CD4-positive, alpha-beta T cell (primary cell): ENCODE measurements at regions not wholly inside any gene's neighbourhood (a gene's known extent, or its start where the extent isn't known, plus 50 kb on each side); places are given as distances from the start of the nearest gene placed in this dataset.

Experiments used
- ATAC-seq: fragments of 200-7000 bp; cut with Tn5 transposase; one replicate; pipeline ENCODE4 v1.10.0; 2022; ENCODE audit warnings: mild to moderate bottlenecking; ENCODE audit not compliant: poor library complexity
- CTCF ChIA-PET: fragments of 350-600 bp; sonication (Branson Sonifier 250); formaldehyde crosslinking; loops from one replicate; lab custom pipeline; 2021; ENCODE audit warnings: antibody characterized with exemption, inconsistent platforms; lab: Charles Lee
- POLR2A ChIA-PET: fragments of 350-600 bp; sonication (Branson Sonifier 250); formaldehyde crosslinking; loops from one replicate; lab custom pipeline; 2021; ENCODE audit warnings: antibody characterized with exemption, inconsistent platforms; lab: Charles Lee
- DNase-seq, 14 experiments: peaks; one replicate each; pipeline ENCODE4 v3.0.0-alpha.2; 2013 to 2020; ENCODE audit warnings: mixed read lengths in 2 of 14
- H3K27ac ChIP-seq, 2 donors: one replicate each; pipeline versions ENCODE4 v1.5.1 to v1.7.0; 2013; ENCODE audit warnings: low read length in 2 of 2, low read depth in 1 of 2, mild to moderate bottlenecking in 1 of 2
- H3K27me3 ChIP-seq, 2 experiments: 1 replicate in 1 of 2; 2 replicates in 1 of 2; pipeline versions ENCODE4 v1.6.1 to v1.7.0; 2013; ENCODE audit warnings: low read length in 2 of 2, control low read depth in 1 of 2, mild to moderate bottlenecking in 1 of 2, moderate library complexity in 1 of 2; ENCODE audit not compliant: insufficient read depth in 2 of 2, control insufficient read depth in 1 of 2
- H3K36me3 ChIP-seq: one replicate; pipeline ENCODE4 v1.6.1; 2013; ENCODE audit warnings: low read length, control low read depth; ENCODE audit not compliant: insufficient read depth
- H3K4me1 ChIP-seq: one replicate; pipeline ENCODE4 v1.6.1; 2013; ENCODE audit warnings: low read length, control low read depth; ENCODE audit not compliant: insufficient read depth
- H3K4me3 ChIP-seq: one replicate; pipeline ENCODE4 v1.5.1; 2013; ENCODE audit warnings: mild to moderate bottlenecking, low read length, moderate library complexity
- H3K9me3 ChIP-seq, 2 experiments: 1 replicate in 1 of 2; 2 replicates in 1 of 2; pipeline versions ENCODE4 v1.6.1 to v1.7.0; 2013; ENCODE audit warnings: low read length in 2 of 2, mild to moderate bottlenecking in 2 of 2, control low read depth in 1 of 2, moderate library complexity in 1 of 2; ENCODE audit not compliant: control insufficient read depth in 1 of 2, insufficient read depth in 1 of 2
- H3K27ac Mint-ChIP-seq: one replicate; pipeline ENCODE4 v1.8.0; 2020; ENCODE audit warnings: mixed read lengths
- H3K27me3 Mint-ChIP-seq: one replicate; pipeline ENCODE4 v1.8.0; 2021; ENCODE audit warnings: mixed read lengths
- H3K36me3 Mint-ChIP-seq: one replicate; pipeline ENCODE4 v1.8.0; 2021; ENCODE audit warnings: low read depth, mixed read lengths
- H3K4me1 Mint-ChIP-seq: one replicate; pipeline ENCODE4 v1.8.0; 2021; ENCODE audit warnings: low read depth, mixed read lengths
- H3K4me3 Mint-ChIP-seq: one replicate; pipeline ENCODE4 v1.8.0; 2020; ENCODE audit warnings: mild to moderate bottlenecking, mixed read lengths
- H3K9me3 Mint-ChIP-seq: one replicate; pipeline ENCODE4 v1.8.0; 2020; ENCODE audit warnings: mixed read lengths
- CTCF ChIP-seq: fragments of 200-600 bp; IDR thresholded peaks from one replicate; pipeline ENCODE4 v1.8.0; 2022; ENCODE audit warnings: antibody characterized with exemption, mild to moderate bottlenecking
- intact Hi-C, 2 experiments: fragments of 100-400 bp; cut with DNase I in 1 of 2; cut with micrococcal nuclease in 1 of 2; formaldehyde crosslinking; loops; one replicate each; pipeline versions ENCODE4 v1.15.1 to v1.9.0; 2023 to 2025; cut with DNase I, micrococcal nuclease

GRCh38 chr17:63078707-63079106, 112.7 kb downstream of the TANC2 start:
- Histone ChIP-seq H3K4me3 (no peak overlapping the region), H3K4me1 (no peaks in the 10 kb centered on the region), H3K36me3 (no peaks in the 10 kb centered on the region), H3K27me3 (no peaks in the 10 kb centered on the region), H3K27ac (no peak overlapping the region), H3K9me3 (no peaks in the 10 kb centered on the region)
- POLR2A ChIA-PET, result no interaction called here
- H3K27me3 Mint-ChIP-seq, result no peaks in the 10 kb centered on the region
- no peak for TF ChIP-seq CTCF
- H3K36me3 Mint-ChIP-seq, result no peaks in the 10 kb centered on the region
- intact Hi-C loops, result loop anchor here in 1 of 2 experiments (5.0 kb wide), 1 partner anchor 376 kb away; no protein-coding TSS in a partner anchor
- H3K4me1 Mint-ChIP-seq, result no peaks in the 10 kb centered on the region
- ATAC-seq (no peak), DNase-seq (no peak)
- no peaks in the 10 kb centered on the region for H3K9me3 Mint-ChIP-seq
- no peak overlapping the region for H3K4me3 Mint-ChIP-seq
- no peak overlapping the region for H3K27ac Mint-ChIP-seq
- CTCF ChIA-PET, result no interaction called here

GRCh38 chr17:63082273-63082861, 116.3 kb downstream of the TANC2 start:
- Mint-ChIP-seq H3K36me3 (peaks cover 5% of the 10 kb centered on the region), H3K27ac (no peak overlapping the region), H3K4me1 (no peaks in the 10 kb centered on the region), H3K27me3 (no peaks in the 10 kb centered on the region), H3K4me3 (no peak overlapping the region), H3K9me3 (peaks cover 3% of the 10 kb centered on the region)
- TF ChIP-seq CTCF, result no peak
- Histone ChIP-seq H3K36me3 (no peaks in the 10 kb centered on the region), H3K4me3 (no peak overlapping the region), H3K27ac (no peak overlapping the region), H3K9me3 (no peaks in the 10 kb centered on the region), H3K27me3 (no peaks in the 10 kb centered on the region), H3K4me1 (no peaks in the 10 kb centered on the region)
- ATAC-seq (no peak), DNase-seq (no peak)
- intact Hi-C loops, result no loop called here
- ChIA-PET CTCF (no interaction called here), POLR2A (no interaction called here)

DNA sequence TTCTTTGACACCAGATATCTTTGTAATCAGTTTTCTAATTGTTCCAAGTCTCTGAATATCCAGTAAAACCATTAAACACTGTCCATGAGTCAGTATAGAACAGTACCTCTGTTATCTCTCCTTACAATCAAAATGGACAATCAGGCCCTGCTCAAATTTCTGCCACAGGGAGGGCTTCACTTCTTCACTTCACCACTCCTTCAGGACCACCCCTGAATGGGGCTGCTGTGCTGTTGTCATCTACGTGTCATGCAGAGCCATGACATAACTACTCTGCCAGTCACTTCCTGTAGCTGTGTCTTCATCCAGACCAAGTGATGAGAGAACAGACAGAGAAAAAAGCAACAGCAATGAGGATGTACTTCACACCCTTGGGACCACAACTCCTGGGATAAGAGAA, 116.9 kb downstream of the TANC2 start:
- ATAC-seq (no peak), DNase-seq (no peak)
- Mint-ChIP-seq H3K4me1 (no peaks in the 10 kb centered on the region), H3K4me3 (no peak overlapping the region), H3K27ac (no peak overlapping the region), H3K9me3 (peaks cover 3% of the 10 kb centered on the region), H3K36me3 (peaks cover 7% of the 10 kb centered on the region), H3K27me3 (no peaks in the 10 kb centered on the region)
- Histone ChIP-seq H3K4me3 (no peak overlapping the region), H3K4me1 (no peaks in the 10 kb centered on the region), H3K36me3 (no peaks in the 10 kb centered on the region), H3K9me3 (no peaks in the 10 kb centered on the region), H3K27me3 (no peaks in the 10 kb centered on the region), H3K27ac (no peak overlapping the region)
- POLR2A ChIA-PET, result no interaction called here
- TF ChIP-seq CTCF, result no peak
- intact Hi-C loops, result no loop called here
- CTCF ChIA-PET, result no interaction called here
